ENCODE measurements at regions not wholly inside any gene's neighbourhood (a gene's known extent, or its start where the extent isn't known, plus 50 kb on each side); places are given as distances from the start of the nearest gene placed in this dataset.

DNA sequence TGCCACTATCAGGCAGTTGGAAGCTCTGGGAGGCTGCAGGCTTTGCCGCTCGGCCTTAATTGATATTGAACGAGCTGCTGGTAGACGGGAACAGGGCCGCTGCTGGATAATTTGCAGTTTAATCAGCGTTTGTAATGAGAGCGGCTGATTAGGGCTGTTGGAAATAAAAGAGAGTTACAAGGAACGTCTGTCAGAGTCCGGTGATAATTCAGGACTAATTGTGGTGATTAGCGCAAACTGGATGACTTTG, 68.2 kb upstream of the TBCA start:
- Histone ChIP-seq H3K4me1 (peaks cover 0 to 16% (median 6%) of the 10 kb centered on the region in 9 donors), H3K4me3 (peak overlapping the region; percentile 27 to 65 (median 55)), H3K27me3 (peaks cover 0 to 66% (median 16%) of the 10 kb centered on the region in 7 donors), H3K36me3 (no peaks in the 10 kb centered on the region), H3K9me3 (no peaks in the 10 kb centered on the region), H3K27ac (no peak overlapping the region)
- DNase-seq: no peak
- intact Hi-C loops (cut with DNase I): no loop called here
- peak in 6 of 8 donors; percentile 28 to 50 (median 32) for ATAC-seq
- TF ChIP-seq, protein P1, sequence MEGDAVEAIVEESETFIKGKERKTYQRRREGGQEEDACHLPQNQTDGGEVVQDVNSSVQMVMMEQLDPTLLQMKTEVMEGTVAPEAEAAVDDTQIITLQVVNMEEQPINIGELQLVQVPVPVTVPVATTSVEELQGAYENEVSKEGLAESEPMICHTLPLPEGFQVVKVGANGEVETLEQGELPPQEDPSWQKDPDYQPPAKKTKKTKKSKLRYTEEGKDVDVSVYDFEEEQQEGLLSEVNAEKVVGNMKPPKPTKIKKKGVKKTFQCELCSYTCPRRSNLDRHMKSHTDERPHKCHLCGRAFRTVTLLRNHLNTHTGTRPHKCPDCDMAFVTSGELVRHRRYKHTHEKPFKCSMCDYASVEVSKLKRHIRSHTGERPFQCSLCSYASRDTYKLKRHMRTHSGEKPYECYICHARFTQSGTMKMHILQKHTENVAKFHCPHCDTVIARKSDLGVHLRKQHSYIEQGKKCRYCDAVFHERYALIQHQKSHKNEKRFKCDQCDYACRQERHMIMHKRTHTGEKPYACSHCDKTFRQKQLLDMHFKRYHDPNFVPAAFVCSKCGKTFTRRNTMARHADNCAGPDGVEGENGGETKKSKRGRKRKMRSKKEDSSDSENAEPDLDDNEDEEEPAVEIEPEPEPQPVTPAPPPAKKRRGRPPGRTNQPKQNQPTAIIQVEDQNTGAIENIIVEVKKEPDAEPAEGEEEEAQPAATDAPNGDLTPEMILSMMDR (IDR thresholded peaks at IDR 0.05): no peak
- 1 to 4% methylated on average over 10 of the region's 10 CpGs for WGBS, 2 donors

DNA sequence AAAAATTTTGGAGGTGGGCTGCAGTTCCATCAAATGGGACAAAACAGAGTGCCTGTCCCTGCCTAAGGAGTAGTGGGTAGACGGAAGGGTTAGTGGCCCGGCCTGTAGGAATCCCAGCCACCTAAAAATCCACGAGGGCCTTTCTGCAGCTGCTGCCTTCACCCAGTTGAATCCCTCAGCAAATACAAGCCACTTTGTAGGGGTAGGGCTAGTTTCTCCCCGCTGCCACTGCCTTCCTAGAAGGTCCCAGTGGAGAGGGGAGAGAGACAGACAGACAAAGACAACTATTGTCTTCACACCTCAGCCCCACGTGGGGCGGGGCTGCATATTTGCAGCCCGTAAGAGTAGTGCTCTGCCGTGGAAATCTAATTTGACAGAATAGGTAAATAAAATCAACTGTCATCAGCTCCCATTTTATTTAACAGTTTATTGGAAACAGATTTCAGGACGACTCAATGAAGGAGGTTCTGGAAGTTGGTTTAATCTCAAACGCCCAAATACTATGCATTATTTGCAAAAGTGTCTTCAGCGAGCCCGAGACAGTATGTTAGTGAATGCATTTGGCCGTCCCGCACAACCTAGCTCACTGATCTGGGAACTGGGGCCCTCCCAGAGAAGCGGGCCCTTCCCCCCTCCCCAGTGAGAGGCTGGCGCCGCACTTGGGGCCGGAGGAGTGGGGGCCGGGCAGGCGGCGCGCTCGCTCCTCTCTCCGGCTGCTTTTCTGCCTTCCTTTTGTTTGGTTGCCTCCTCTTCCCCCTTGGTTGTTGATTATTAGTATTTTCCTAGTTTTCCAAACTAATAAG, 67.6 kb upstream of the TBCA start:
- ATAC-seq (peak; percentile 55 to 80 (median 75)), DNase-seq (no peak)
- Histone ChIP-seq H3K4me3 (peak overlapping the region; percentile 27 to 65 (median 55)), H3K27ac (no peak overlapping the region), H3K27me3 (peaks cover 0 to 66% (median 16%) of the 10 kb centered on the region in 7 donors), H3K36me3 (no peaks in the 10 kb centered on the region), H3K4me1 (peaks cover 0 to 16% (median 6%) of the 10 kb centered on the region in 9 donors), H3K9me3 (no peaks in the 10 kb centered on the region)
- TF ChIP-seq, protein P1 (IDR thresholded peaks at IDR 0.05): no peak
- intact Hi-C loops (cut with DNase I): no loop called here
- 27 to 33% methylated on average over 24 of the region's 24 CpGs for WGBS, 2 donors

DNA sequence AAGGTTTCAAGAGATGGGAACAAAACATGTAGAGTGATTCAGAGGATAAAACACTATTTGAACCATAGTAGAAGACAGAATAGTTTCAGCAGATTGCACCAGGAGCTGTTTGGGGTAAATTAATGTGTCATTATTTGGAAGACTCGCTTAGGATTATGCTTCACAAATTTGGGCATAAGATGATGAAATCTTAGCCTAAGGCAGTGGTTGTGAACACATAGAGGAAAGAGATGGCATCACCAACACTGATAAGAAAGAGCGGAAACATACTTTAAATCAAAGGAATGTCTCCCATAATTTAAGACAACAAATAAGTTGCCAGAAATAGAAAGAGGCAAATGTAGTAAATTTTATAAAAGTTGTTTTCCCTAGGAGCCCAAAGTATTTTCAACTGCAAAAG, 66.1 kb upstream of the TBCA start:
- ATAC-seq (no peak), DNase-seq (no peak)
- 73 to 90% methylated on average over 2 of the region's 2 CpGs for WGBS, 2 donors
- H3K27ac ChIP-seq: no peak overlapping the region
- no peaks in the 10 kb centered on the region for H3K36me3 ChIP-seq
- H3K4me1 ChIP-seq: peaks cover 0 to 16% (median 6%) of the 10 kb centered on the region in 9 donors
- no peak overlapping the region for H3K4me3 ChIP-seq
- no peaks in the 10 kb centered on the region for H3K9me3 ChIP-seq
- intact Hi-C loops (cut with DNase I): no loop called here
- TF ChIP-seq, protein P1 (IDR thresholded peaks at IDR 0.05): no peak
- peaks cover 0 to 56% (median 18%) of the 10 kb centered on the region in 7 donors for H3K27me3 ChIP-seq

DNA sequence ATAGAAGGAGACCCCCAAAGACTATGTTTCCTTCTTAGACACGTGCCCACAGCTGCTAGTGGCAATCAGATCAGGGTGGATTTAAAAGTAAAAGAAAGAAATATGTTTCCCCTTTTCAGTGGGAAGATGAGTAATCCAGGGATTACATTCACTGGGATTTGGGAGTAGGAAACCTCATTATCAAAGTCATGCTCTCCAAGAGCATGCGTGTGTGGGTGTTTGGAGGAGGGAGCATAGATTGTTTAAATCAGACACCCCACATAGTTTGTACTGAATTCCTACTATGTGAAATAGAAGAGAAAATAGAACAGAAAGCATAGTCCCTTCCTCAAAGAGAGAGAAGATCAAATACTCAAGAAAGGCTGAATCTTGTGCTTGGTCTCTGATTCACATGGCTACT, 65.5 kb upstream of the TBCA start:
- Histone ChIP-seq H3K36me3 (no peaks in the 10 kb centered on the region), H3K4me1 (peaks cover 0 to 16% (median 6%) of the 10 kb centered on the region in 9 donors), H3K27me3 (peaks cover 0 to 50% (median 22%) of the 10 kb centered on the region in 7 donors), H3K4me3 (no peak overlapping the region), H3K27ac (no peak overlapping the region), H3K9me3 (no peaks in the 10 kb centered on the region)
- 82 to 84% methylated on average over 2 of the region's 2 CpGs for WGBS, 2 donors
- intact Hi-C loops (cut with DNase I): no loop called here
- ATAC-seq (no peak), DNase-seq (no peak)
- TF ChIP-seq, protein P1 (IDR thresholded peaks at IDR 0.05): no peak
